ENCODE measurements at regions not wholly inside any gene's neighbourhood (a gene's known extent, or its start where the extent isn't known, plus 50 kb on each side); places are given as distances from the start of the nearest gene placed in this dataset.

GRCh38 chr11:95500466-95500865 is 269.5 kb upstream of the SESN3 start:
- DNase-seq (ENCODE audit: low read depth) = no peak
- no peak overlapping the region for H3K4me3 ChIP-seq (ENCODE audit: low read depth, low read length)
- TF ChIP-seq CTCF (IDR thresholded peaks at IDR 0.05; ENCODE audit: low read depth, low read length, missing control alignments) = no peak
- in situ Hi-C loops (cut with HindIII; ENCODE audit: low sequenced_read_pairs) = no loop called here

- DNase-seq (ENCODE audit: low read depth) = no peak
- no peak overlapping the region for H3K4me3 ChIP-seq (ENCODE audit: low read depth, low read length)
- in situ Hi-C loops (cut with HindIII; ENCODE audit: low sequenced_read_pairs) = no loop called here
- TF ChIP-seq CTCF (IDR thresholded peaks at IDR 0.05; ENCODE audit: low read depth, low read length, missing control alignments) = no peak
Measured at GRCh38 chr11:95499516-95500135, 268.6 kb upstream of the SESN3 start.

GRCh38 chr11:95498722-95499425 is 267.9 kb upstream of the SESN3 start:
- no peak overlapping the region for H3K4me3 ChIP-seq (ENCODE audit: low read depth, low read length)
- DNase-seq (ENCODE audit: low read depth) = no peak
- in situ Hi-C loops (cut with HindIII; ENCODE audit: low sequenced_read_pairs) = no loop called here
- no peak for TF ChIP-seq CTCF (IDR thresholded peaks at IDR 0.05; ENCODE audit: low read depth, low read length, missing control alignments)

GRCh38 chr11:95496901-95497300 is 265.9 kb upstream of the SESN3 start:
- no peak overlapping the region for H3K4me3 ChIP-seq (ENCODE audit: low read depth, low read length)
- no peak for DNase-seq (ENCODE audit: low read depth)
- in situ Hi-C loops (cut with HindIII; ENCODE audit: low sequenced_read_pairs) = no loop called here
- no peak for TF ChIP-seq CTCF (IDR thresholded peaks at IDR 0.05; ENCODE audit: low read depth, low read length, missing control alignments)

GRCh38 chr11:95495706-95496105 is 264.7 kb upstream of the SESN3 start:
- no peak for DNase-seq (ENCODE audit: low read depth)
- no peak for TF ChIP-seq CTCF (IDR thresholded peaks at IDR 0.05; ENCODE audit: low read depth, low read length, missing control alignments)
- in situ Hi-C loops (cut with HindIII; ENCODE audit: low sequenced_read_pairs) = no loop called here
- no peak overlapping the region for H3K4me3 ChIP-seq (ENCODE audit: low read depth, low read length)

- no peak for DNase-seq (ENCODE audit: low read depth)
- in situ Hi-C loops (cut with HindIII; ENCODE audit: low sequenced_read_pairs) = no loop called here
- H3K4me3 ChIP-seq (ENCODE audit: low read depth, low read length) = no peak overlapping the region
- TF ChIP-seq CTCF (IDR thresholded peaks at IDR 0.05; ENCODE audit: low read depth, low read length, missing control alignments) = no peak
Measured at GRCh38 chr11:95494856-95495255, 263.9 kb upstream of the SESN3 start.
